Fibroblast of villous mesenchyme (primary cell): ENCODE measurements at regions not wholly inside any gene's neighbourhood (a gene's known extent, or its start where the extent isn't known, plus 50 kb on each side); places are given as distances from the start of the nearest gene placed in this dataset.

Experiments
- DNase-seq: peaks from one replicate; pipeline ENCODE4 v3.0.0-alpha.2; 2010; ENCODE audit warnings: low read depth
- H3K4me3 ChIP-seq: 2 replicates; pipeline ENCODE4 v1.5.1; 2011; ENCODE audit warnings: low read depth, mild to moderate bottlenecking, low read length
- TF ChIP-seq, protein P1 (sequence below): IDR thresholded peaks from 2 replicates; pipeline ENCODE4 v1.5.1; 2012; ENCODE audit warnings: low read depth, mild to moderate bottlenecking, low read length; ENCODE audit not compliant: insufficient read depth

DNA sequence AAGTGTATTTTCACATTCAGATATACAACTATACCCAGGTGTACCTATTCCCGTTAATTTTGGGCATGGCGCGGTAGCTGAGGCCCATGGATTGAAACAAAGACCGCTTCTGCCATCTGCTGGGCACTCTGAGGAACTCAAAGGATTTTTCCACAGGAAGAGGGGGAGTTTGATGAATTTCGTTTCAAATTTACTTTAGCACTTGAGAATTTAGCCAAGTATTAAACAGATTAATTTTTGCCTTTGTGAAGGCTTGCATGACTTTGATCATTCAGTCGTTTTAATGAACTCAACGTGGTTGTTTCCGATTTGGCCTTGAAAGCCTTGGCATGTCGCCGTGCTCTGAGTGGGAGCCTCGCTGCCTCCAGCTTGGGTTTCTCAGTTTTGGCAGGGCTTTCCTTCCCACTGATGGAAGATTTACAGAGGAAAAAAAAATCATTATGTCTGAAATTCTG lies 153.2 kb upstream of the DDHD1 start:
- peak; percentile 69 for DNase-seq
- TF ChIP-seq, protein P1, sequence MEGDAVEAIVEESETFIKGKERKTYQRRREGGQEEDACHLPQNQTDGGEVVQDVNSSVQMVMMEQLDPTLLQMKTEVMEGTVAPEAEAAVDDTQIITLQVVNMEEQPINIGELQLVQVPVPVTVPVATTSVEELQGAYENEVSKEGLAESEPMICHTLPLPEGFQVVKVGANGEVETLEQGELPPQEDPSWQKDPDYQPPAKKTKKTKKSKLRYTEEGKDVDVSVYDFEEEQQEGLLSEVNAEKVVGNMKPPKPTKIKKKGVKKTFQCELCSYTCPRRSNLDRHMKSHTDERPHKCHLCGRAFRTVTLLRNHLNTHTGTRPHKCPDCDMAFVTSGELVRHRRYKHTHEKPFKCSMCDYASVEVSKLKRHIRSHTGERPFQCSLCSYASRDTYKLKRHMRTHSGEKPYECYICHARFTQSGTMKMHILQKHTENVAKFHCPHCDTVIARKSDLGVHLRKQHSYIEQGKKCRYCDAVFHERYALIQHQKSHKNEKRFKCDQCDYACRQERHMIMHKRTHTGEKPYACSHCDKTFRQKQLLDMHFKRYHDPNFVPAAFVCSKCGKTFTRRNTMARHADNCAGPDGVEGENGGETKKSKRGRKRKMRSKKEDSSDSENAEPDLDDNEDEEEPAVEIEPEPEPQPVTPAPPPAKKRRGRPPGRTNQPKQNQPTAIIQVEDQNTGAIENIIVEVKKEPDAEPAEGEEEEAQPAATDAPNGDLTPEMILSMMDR, result peak; percentile 72

DNA sequence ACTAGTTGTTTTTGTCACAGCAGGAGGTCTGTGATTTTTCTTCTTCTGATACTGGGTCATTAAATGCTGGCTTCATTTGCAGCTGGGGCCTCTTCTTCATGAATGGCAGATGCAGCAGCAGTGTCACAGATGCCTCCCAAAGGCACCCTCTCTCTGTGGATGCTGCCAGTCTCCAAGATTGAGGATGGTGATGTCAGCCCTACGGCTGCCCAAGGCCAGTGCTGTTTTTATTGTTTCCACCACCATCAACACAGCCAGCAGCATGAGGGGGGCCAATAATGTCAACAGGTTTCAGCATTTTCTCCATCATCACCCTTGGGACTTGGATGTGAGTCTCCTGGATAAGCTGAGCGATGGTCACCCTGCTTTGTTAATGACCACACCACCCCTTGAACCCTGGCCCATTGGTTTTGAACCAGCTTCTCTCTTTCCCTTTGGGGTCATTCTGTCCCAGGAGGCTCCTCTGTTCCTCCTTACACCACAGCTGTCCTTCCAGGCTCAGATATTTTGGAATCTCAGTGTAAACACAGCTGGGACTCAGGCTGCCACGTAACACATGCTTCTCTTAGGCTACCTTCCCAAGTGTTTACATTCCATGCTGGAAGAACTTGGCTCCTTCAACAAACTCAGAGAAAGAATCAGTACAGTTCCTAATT lies 151.7 kb upstream of the DDHD1 start:
- no peak overlapping the region for H3K4me3 ChIP-seq
- TF ChIP-seq, protein P1, result no peak
- DNase-seq, result peak; percentile 82

More for the DNA sequence above, 153.2 kb upstream of the DDHD1 start:
- peak overlapping the region; percentile 58 for H3K4me3 ChIP-seq

DNA sequence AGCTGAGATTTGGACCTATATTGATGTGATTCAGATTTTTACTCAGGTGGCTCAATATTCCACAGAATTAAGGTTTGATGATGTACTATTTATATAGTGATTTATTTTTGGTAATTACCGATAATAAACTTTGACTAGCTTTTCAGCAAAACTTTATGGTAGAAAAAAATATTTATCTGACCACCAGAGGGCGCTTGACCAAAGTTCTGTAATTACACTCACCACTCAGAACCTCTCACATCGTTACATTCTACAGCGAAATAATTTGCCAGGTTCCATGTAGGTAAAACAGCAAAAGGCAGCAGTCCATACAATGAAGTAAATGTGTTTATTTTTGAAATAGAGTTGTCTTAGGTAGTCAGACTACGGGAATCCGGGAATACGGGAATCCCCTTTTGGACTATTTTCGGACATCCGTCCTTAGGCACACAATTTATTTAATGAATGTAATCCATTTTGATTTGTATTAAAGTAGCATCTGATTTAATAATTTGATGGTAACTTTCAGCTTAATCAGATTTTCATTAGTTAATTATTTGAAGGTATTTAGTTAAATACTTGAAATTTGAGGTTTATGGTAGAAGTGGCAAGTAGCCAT lies 143.0 kb upstream of the DDHD1 start:
- DNase-seq, result peak; percentile 59
- TF ChIP-seq, protein P1, result peak; percentile 51
- no peak overlapping the region for H3K4me3 ChIP-seq

DNA sequence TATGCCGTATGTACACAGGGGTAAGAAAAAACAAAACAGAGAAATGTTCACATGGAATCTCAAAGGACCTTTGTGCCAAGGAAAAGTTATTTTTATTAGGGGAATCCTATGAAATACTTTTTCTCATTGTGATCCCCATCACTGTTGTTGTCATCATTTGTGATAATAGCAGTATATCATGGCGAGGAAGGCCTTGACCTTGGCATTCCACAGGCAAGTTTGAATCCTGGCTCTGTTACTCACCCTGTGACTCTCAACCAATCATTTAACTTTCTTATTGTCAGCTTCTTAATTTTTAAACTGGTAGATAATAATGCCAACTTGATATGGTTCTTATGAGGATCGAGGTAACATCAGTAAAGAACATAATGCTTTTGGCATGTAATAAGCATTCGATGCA lies 142.2 kb upstream of the DDHD1 start:
- DNase-seq, result no peak
- no peak overlapping the region for H3K4me3 ChIP-seq
- TF ChIP-seq, protein P1, result no peak

DNA sequence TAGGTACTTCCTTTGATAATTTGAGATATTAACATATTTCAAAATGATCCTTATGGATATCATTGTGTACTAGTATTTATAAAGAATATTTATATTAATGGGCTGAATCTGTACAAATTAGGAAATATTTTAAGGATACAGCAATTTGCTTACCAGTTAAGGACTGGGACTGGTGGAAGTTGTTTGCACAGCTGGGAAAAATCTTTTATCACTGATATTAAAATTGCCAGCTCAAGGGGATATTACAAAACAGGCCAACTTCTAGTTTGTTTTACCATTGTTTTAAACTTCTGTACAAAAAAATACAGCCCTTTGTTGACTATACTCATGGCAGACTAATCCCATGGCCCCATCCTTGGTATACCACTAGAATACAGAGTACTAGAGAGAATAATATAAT lies 133.2 kb upstream of the DDHD1 start:
- peak; percentile 37 for DNase-seq
- TF ChIP-seq, protein P1, result no peak

DNA sequence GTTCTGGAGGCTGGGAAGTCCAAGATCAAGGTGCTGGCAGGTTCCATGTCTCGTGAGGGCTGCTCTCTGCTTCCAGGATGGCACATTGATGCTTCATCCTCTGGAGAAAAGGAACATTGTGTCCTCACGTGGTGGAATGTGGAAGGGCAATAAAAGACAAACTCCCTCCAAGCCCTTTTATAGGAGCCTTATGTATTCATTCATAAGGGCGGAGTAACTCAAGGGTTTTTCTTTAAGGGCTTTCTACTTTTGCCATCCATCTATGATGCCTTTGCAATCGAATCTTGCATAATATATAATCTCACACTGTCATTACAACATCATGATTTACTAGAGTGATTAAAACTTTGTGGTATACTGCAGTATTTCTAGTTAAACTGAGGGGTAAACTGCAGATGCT lies 132.7 kb upstream of the DDHD1 start:
- peak; percentile 80 for DNase-seq
- no peak overlapping the region for H3K4me3 ChIP-seq
- TF ChIP-seq, protein P1, result no peak

More for the DNA sequence above, 133.2 kb upstream of the DDHD1 start:
- no peak overlapping the region for H3K4me3 ChIP-seq
